OCI-LY7 (cell line): ENCODE measurements at regions not wholly inside any gene's neighbourhood (a gene's known extent, or its start where the extent isn't known, plus 50 kb on each side); places are given as distances from the start of the nearest gene placed in this dataset.
"Not testable (repeated sequence)": the region's sequence is repeated elsewhere in the genome, so short reads cannot be mapped to it uniquely, and the experiment has no call there.

Experiments
- BruUV-seq: library from RNA; stranded (reverse); fragments of 400-500 nt; replicated peaks from 2 replicates; lab custom pipeline; 2021; lab: Mats Ljungman, UMichigan
- CTCF ChIA-PET: fragments of 300-600 bp; sonication (Branson Sonifier 250); formaldehyde crosslinking; loops from one replicate; lab custom pipeline; 2022; ENCODE audit warnings: antibody characterized with exemption; ENCODE audit not compliant: unreplicated experiment; lab: Charles Lee
- POLR2A ChIA-PET: fragments of 300-600 bp; sonication (Branson Sonifier 250); formaldehyde crosslinking; loops from one replicate; lab custom pipeline; 2022; ENCODE audit warnings: antibody characterized with exemption; lab: Charles Lee
- DNase-seq: peaks from one replicate; pipeline ENCODE4 v3.0.0-alpha.2; 2015; ENCODE audit warnings: low spot score
- H2AFZ ChIP-seq: fragments of 200-600 bp; sonication (generic), shearing (Covaris generic); 2 replicates; pipeline ENCODE4 v1.6.1; 2014; ENCODE audit warnings: mild to moderate bottlenecking, antibody characterized with exemption, low read length, moderate library complexity
- H3K27ac ChIP-seq: fragments of 200-600 bp; sonication (generic); 2 replicates; pipeline ENCODE4 v1.5.1; 2014; ENCODE audit warnings: mixed run types, low read depth, mild to moderate bottlenecking, moderate library complexity, low read length, inconsistent platforms; ENCODE audit not compliant: poor library complexity, severe bottlenecking
- H3K36me3 ChIP-seq: fragments of 200-600 bp; sonication (generic); 2 replicates; pipeline ENCODE4 v1.6.1; 2014; ENCODE audit warnings: mild to moderate bottlenecking, antibody characterized with exemption, low read length, moderate library complexity, mixed read lengths; ENCODE audit not compliant: insufficient read depth
- H3K4me1 ChIP-seq: fragments of 200-600 bp; sonication (generic); 2 replicates; pipeline ENCODE4 v1.5.1; 2014; ENCODE audit warnings: mild to moderate bottlenecking, low read length; ENCODE audit not compliant: insufficient read depth, poor library complexity, severe bottlenecking
- H3K4me2 ChIP-seq: fragments of 200-600 bp; sonication (generic); 2 replicates; pipeline ENCODE4 v1.6.1; 2014; ENCODE audit warnings: mild to moderate bottlenecking, low read length
- H3K4me3 ChIP-seq: fragments of 200-600 bp; sonication (generic); 2 replicates; pipeline ENCODE4 v1.5.1; 2014; ENCODE audit warnings: mild to moderate bottlenecking, low read depth, low read length; ENCODE audit not compliant: poor library complexity, severe bottlenecking
- H3K79me2 ChIP-seq: fragments of 200-600 bp; sonication (generic); 2 replicates; pipeline ENCODE4 v1.6.1; 2016; ENCODE audit warnings: low read depth, mild to moderate bottlenecking, low read length, moderate library complexity, mixed read lengths; ENCODE audit not compliant: insufficient read depth
- H3K9me2 ChIP-seq: fragments of 200-600 bp; sonication (generic); 2 replicates; pipeline ENCODE4 v1.6.1; 2016; ENCODE audit warnings: mild to moderate bottlenecking, low read length, mixed read lengths; ENCODE audit not compliant: insufficient read depth
- H3K9me3 ChIP-seq: fragments of 200-600 bp; sonication (generic); 2 replicates; pipeline ENCODE4 v1.6.1; 2014; ENCODE audit warnings: mild to moderate bottlenecking, mixed run types, low read length, mixed read lengths
- H4K20me1 ChIP-seq: fragments of 200-600 bp; sonication (generic); 2 replicates; pipeline ENCODE4 v1.6.1; 2014; ENCODE audit warnings: mild to moderate bottlenecking, antibody characterized with exemption, low read length, moderate library complexity, mixed read lengths; ENCODE audit not compliant: insufficient read depth
- EZH2phosphoT487 ChIP-seq: fragments of 200-600 bp; sonication (generic); IDR thresholded peaks from 2 replicates; pipeline ENCODE4 v1.6.1; 2018; ENCODE audit warnings: low read depth, borderline replicate concordance, mild to moderate bottlenecking, mixed run types, antibody characterized with exemption, low read length, moderate library complexity, mixed read lengths
- intact Hi-C: fragments of 100-400 bp; cut with micrococcal nuclease; formaldehyde crosslinking; loops from one replicate; pipeline ENCODE4 v1.10.0; 2022; ENCODE audit not compliant: unreplicated experiment
- TF ChIP-seq, protein P1 (sequence below): fragments of 200-600 bp; sonication (generic); conservative IDR thresholded peaks from 2 replicates; pipeline ENCODE4 v1.5.1; 2014; ENCODE audit warnings: mild to moderate bottlenecking, antibody characterized with exemption, low read length, moderate library complexity, mixed read lengths

DNA sequence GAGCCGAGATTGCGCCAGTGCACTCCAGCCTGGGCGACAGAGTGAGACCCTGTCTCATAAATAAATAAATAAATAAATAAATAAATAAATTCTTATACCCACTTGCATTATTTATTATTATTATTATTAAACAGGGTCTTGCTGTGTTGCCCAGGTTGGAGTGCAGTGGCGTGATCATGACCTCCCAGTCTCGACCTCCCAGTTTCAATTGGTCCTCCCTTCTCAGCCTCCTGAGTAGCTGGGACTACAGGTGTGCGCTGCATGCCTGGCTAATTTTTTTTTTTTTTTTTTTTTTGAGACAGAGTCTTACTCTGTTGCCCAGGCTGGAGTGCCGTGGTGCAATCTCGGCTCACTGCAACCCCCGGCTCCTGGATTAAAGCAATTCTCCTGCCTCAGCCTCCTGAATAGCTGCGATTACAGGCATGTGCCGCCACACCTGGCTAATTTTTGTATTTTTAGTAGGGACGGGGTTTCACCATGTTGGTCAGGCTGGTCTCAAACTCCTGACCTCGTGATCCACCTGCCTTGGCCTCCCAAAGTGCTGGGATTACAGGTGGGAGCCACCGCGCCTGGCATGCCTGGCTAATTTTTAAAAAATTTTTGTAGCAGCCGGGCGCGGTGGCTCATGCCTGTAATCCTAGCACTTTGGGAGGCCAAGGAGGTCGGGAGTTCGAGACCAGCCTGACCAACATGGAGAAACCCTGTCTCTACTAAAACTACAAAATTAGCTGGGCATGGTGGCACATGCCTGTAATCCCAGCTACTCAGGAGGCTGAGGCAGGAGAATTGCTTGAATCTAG lies 150.2 kb downstream of the SEC14L1 start:
- H3K27ac ChIP-seq, BruUV-seq, intact Hi-C loops, H3K79me2 ChIP-seq, DNase-seq, H3K36me3 ChIP-seq, H3K4me1 ChIP-seq, H3K4me3 ChIP-seq, H3K4me2 ChIP-seq, H4K20me1 ChIP-seq, H3K9me2 ChIP-seq, H2AFZ ChIP-seq, POLR2A ChIA-PET, H3K9me3 ChIP-seq, CTCF ChIA-PET: not testable (repeated sequence)

DNA sequence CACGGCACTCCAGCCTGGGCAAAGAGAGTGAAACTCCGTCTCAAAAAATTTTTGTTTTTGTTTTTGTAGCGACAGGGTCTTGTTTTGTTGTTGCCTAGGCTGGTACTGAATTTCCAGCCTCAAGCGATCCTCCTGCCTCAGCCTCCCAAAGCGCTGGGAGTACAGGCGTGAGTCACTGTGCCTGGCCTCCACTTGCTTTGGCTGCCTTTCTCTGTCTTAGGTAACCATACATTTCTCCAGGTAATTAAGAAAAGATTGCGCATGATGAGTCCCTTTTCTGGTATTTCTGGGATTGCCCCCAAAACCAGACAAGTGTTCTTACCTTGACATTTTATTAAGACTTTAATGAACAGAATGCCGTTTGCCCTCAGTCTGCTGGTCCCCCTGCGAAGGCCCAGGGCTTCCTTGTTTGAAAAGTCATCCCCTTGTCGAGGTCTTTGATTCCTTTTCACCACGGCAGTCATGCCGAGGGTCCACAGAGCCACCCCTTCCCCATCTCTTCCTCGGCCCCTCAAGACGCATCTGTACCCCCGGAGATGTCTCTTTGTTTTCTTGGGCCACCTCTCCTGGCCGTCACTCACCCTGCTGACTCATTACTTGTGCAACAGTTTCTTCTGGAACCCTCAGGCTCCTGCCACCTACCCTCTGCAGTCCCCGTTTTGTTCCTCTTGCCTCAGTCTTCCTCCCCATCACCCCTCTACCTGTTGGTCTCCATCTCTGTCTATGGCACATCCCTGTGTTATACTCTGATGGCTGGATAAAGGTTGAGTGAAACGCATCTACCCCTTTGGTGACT lies 151.0 kb downstream of the SEC14L1 start:
- 0 out of 2 replicates have a peak, but pooled peaks cover 9% of the 10 kb centered on the region for H3K79me2 ChIP-seq
- no peaks in the 10 kb centered on the region for H3K9me3 ChIP-seq
- DNase-seq, result no peak
- no peaks in the 10 kb centered on the region for H4K20me1 ChIP-seq
- POLR2A ChIA-PET, result no interaction called here
- no peak overlapping the region for H3K27ac ChIP-seq
- H3K4me3 ChIP-seq, result no peak overlapping the region
- CTCF ChIA-PET, result no interaction called here
- no peaks in the 10 kb centered on the region for H3K4me1 ChIP-seq
- H3K36me3 ChIP-seq, result peaks cover 9% of the 10 kb centered on the region; the same call in 1 of the 2 replicates
- H3K4me2 ChIP-seq, result no peak overlapping the region
- intact Hi-C loops, result no loop called here
- no peak for TF ChIP-seq EZH2phosphoT487
- TF ChIP-seq, protein P1, sequence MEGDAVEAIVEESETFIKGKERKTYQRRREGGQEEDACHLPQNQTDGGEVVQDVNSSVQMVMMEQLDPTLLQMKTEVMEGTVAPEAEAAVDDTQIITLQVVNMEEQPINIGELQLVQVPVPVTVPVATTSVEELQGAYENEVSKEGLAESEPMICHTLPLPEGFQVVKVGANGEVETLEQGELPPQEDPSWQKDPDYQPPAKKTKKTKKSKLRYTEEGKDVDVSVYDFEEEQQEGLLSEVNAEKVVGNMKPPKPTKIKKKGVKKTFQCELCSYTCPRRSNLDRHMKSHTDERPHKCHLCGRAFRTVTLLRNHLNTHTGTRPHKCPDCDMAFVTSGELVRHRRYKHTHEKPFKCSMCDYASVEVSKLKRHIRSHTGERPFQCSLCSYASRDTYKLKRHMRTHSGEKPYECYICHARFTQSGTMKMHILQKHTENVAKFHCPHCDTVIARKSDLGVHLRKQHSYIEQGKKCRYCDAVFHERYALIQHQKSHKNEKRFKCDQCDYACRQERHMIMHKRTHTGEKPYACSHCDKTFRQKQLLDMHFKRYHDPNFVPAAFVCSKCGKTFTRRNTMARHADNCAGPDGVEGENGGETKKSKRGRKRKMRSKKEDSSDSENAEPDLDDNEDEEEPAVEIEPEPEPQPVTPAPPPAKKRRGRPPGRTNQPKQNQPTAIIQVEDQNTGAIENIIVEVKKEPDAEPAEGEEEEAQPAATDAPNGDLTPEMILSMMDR, result no peak
- BruUV-seq, result no TSS peak
- no peaks in the 10 kb centered on the region for H3K9me2 ChIP-seq
- no peak overlapping the region for H2AFZ ChIP-seq

DNA sequence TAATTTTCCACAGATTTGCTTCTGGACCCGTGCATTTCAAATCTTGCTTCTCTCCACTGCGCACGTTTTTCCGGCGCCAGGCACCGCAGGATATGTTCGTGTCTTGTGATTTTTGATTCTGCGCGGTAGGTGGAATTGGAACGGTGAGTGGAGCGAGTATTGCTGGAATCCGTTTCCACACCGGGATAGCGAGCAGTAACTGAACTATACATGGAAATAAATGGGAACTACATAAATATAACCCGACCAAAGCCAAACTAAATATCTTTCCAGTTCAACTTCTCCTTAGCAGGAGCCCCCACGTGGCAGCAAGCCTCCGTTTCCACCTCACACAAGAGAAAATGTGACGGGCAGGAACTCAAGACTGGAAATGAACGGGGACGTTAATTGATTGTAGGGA lies 154.0 kb downstream of the SEC14L1 start:
- Histone ChIP-seq H4K20me1 (no peaks in the 10 kb centered on the region), H3K4me3 (no peak overlapping the region), H3K27ac (no peak overlapping the region), H3K9me3 (no peaks in the 10 kb centered on the region), H3K4me1 (no peaks in the 10 kb centered on the region), H3K9me2 (no peaks in the 10 kb centered on the region), H2AFZ (no peak overlapping the region), H3K36me3 (peaks cover 9% of the 10 kb centered on the region; the same call in 1 of the 2 replicates), H3K79me2 (0 out of 2 replicates have a peak, but pooled peaks cover 3% of the 10 kb centered on the region), H3K4me2 (no peak overlapping the region)
- ChIA-PET CTCF (no interaction called here), POLR2A (no interaction called here)
- no peak for DNase-seq
- intact Hi-C loops, result no loop called here
- no TSS peak for BruUV-seq
- no peak for TF ChIP-seq EZH2phosphoT487
- TF ChIP-seq, protein P1, result no peak
